ENCODE measurements at regions not wholly inside any gene's neighbourhood (a gene's known extent, or its start where the extent isn't known, plus 50 kb on each side); places are given as distances from the start of the nearest gene placed in this dataset.

- 0 out of 7 replicates have a peak overlapping the region, but pooled peaks of 1 of the 3 experiments have one; percentile 39 for H3K27ac Mint-ChIP-seq
- H2BK5ac ChIP-seq (ENCODE audit: insufficient read length, low read length): no peak overlapping the region
- no peak overlapping the region; a peak in 1 of 5 replicates for H3K4me3 Mint-ChIP-seq
- H3K9me3 ChIP-seq (ENCODE audit: control insufficient read depth, low read depth, low read length): no peaks in the 10 kb centered on the region
- no peak overlapping the region for H2AFZ ChIP-seq (ENCODE audit: low read length)
- H2BK15ac ChIP-seq (ENCODE audit: low read depth, low read length): no peak overlapping the region
- no peak overlapping the region for H3K27ac ChIP-seq (ENCODE audit: insufficient read length, low read depth, low read length)
- H2AK5ac ChIP-seq (ENCODE audit: insufficient read length, low read length): no peak overlapping the region
- H2BK12ac ChIP-seq (ENCODE audit: insufficient read length, low read depth, low read length): no peak overlapping the region
- no peaks in the 10 kb centered on the region for H3K27me3 Mint-ChIP-seq (ENCODE audit: low read depth)
- no peak overlapping the region for H4K8ac ChIP-seq (replicated peaks; ENCODE audit: insufficient read length, low read depth, low read length)
- H3K9ac ChIP-seq (ENCODE audit: extremely low read depth, insufficient read length, low read length): no peak overlapping the region
- H3K4me1 ChIP-seq (ENCODE audit: insufficient read depth, low read length): 0 out of 2 replicates have a peak, but pooled peaks cover 2% of the 10 kb centered on the region
- peaks cover 55% of the 10 kb centered on the region; the same call in 1 of the 2 replicates for H3K79me2 ChIP-seq (ENCODE audit: insufficient read depth, low read length)
- no peak overlapping the region for H2BK20ac ChIP-seq (ENCODE audit: low read depth, low read length, poor library complexity, severe bottlenecking)
- no peak overlapping the region for H2BK120ac ChIP-seq (ENCODE audit: low read depth, low read length, poor library complexity, severe bottlenecking)
- no peak overlapping the region for H4K91ac ChIP-seq (ENCODE audit: insufficient read length, low read depth, low read length)
- no peak overlapping the region for H3K14ac ChIP-seq (ENCODE audit: insufficient read depth, low read length)
- no peaks in the 10 kb centered on the region for H3K23me2 ChIP-seq (ENCODE audit: insufficient read length, low read depth, low read length, poor library complexity, severe bottlenecking)
- no peak overlapping the region for H3K23ac ChIP-seq (ENCODE audit: insufficient read length, low read depth, low read length)
- no peak overlapping the region for H3K56ac ChIP-seq (ENCODE audit: insufficient read length, low read depth, low read length)
- H3K36me3 Mint-ChIP-seq (ENCODE audit: insufficient read depth in 1 of 3, low read depth in 3 of 3): peaks cover 20 to 36% (median 29%) of the 10 kb centered on the region in 3 experiments
- peaks cover 25 to 32% of the 10 kb centered on the region in 2 experiments for H3K4me1 Mint-ChIP-seq
- H4K5ac ChIP-seq (ENCODE audit: insufficient read length, low read depth, low read length): no peak overlapping the region
- no peak overlapping the region for H3K4ac ChIP-seq (ENCODE audit: low read depth, low read length)
- WGBS (ENCODE audit: extremely low coverage, insufficient read length, low lambda C conversion rate): no CpG with 5 or more reads among the region's 3 CpGs
- H3K18ac ChIP-seq (ENCODE audit: insufficient read length, low read depth, low read length): no peak overlapping the region
- H3K27me3 ChIP-seq (ENCODE audit: insufficient read depth, low read length): no peaks in the 10 kb centered on the region
- H3T11ph ChIP-seq (ENCODE audit: low read length): no peak overlapping the region
- H3K9me3 Mint-ChIP-seq: peaks cover 26 to 32% of the 10 kb centered on the region in 2 experiments
- DNase-seq: no peak
- TF ChIP-seq CTCF (conservative IDR thresholded peaks at IDR 0.05): no peak
- H3K4me2 ChIP-seq (ENCODE audit: insufficient read depth, insufficient read length, low read length): no peak overlapping the region
- no peaks in the 10 kb centered on the region for H4K20me1 ChIP-seq (ENCODE audit: control insufficient read depth, insufficient read depth, insufficient read length)
- H3K79me1 ChIP-seq (ENCODE audit: insufficient read depth, low read depth, low read length, poor library complexity, severe bottlenecking): peaks cover 5% of the 10 kb centered on the region
Measured at GRCh38 chr3:72421126-72421525, 427.1 kb downstream of the SHQ1 start.

All from H9 (cell line).